H9 (cell line): ENCODE measurements at regions not wholly inside any gene's neighbourhood (a gene's known extent, or its start where the extent isn't known, plus 50 kb on each side); places are given as distances from the start of the nearest gene placed in this dataset.

Source experiments
- DNase-seq: peaks from one replicate; pipeline ENCODE4 v3.0.0-alpha.2; 2017
- H2AFZ ChIP-seq: one replicate; pipeline ENCODE4 v1.6.1; 2013; ENCODE audit warnings: mild to moderate bottlenecking, low read length, control low read depth, moderate library complexity
- H2AK5ac ChIP-seq: 2 replicates; pipeline ENCODE4 v1.6.1; 2013; ENCODE audit warnings: low read length, control low read depth, mixed read lengths; ENCODE audit not compliant: insufficient read length
- H2BK120ac ChIP-seq: one replicate; pipeline ENCODE4 v1.6.1; 2013; ENCODE audit warnings: low read depth, mild to moderate bottlenecking, low read length, control low read depth, inconsistent platforms; ENCODE audit not compliant: poor library complexity, severe bottlenecking
- H2BK12ac ChIP-seq: 2 replicates; pipeline ENCODE4 v1.6.1; 2013; ENCODE audit warnings: low read length, control low read depth, mixed read lengths, low read depth; ENCODE audit not compliant: insufficient read length
- H2BK15ac ChIP-seq: 2 replicates; pipeline ENCODE4 v1.6.1; 2013; ENCODE audit warnings: low read depth, low read length, control low read depth
- H2BK20ac ChIP-seq: one replicate; pipeline ENCODE4 v1.6.1; 2013; ENCODE audit warnings: low read depth, mild to moderate bottlenecking, low read length, control low read depth, inconsistent platforms; ENCODE audit not compliant: poor library complexity, severe bottlenecking
- H2BK5ac ChIP-seq: 2 replicates; pipeline ENCODE4 v1.6.1; 2013; ENCODE audit warnings: low read length, control low read depth, mixed read lengths; ENCODE audit not compliant: insufficient read length
- H3K14ac ChIP-seq: 2 replicates; pipeline ENCODE4 v1.6.1; 2013; ENCODE audit warnings: low read length, control low read depth; ENCODE audit not compliant: insufficient read depth
- H3K18ac ChIP-seq: 2 replicates; pipeline ENCODE4 v1.6.1; 2013; ENCODE audit warnings: low read depth, mild to moderate bottlenecking, mixed read lengths, low read length, control low read depth; ENCODE audit not compliant: insufficient read length
- H3K23ac ChIP-seq: 2 replicates; pipeline ENCODE4 v1.6.1; 2013; ENCODE audit warnings: low read length, control low read depth, mixed read lengths, low read depth; ENCODE audit not compliant: insufficient read length
- H3K23me2 ChIP-seq: 2 replicates; pipeline ENCODE4 v1.6.1; 2013; ENCODE audit warnings: low read depth, mild to moderate bottlenecking, mixed read lengths, low read length, control low read depth; ENCODE audit not compliant: insufficient read length, poor library complexity, severe bottlenecking
- H3K27ac ChIP-seq: 2 replicates; pipeline ENCODE4 v1.5.1; 2013; ENCODE audit warnings: low read length, control low read depth, mixed read lengths, low read depth; ENCODE audit not compliant: insufficient read length
- H3K27me3 ChIP-seq: 2 replicates; pipeline ENCODE4 v1.6.1; 2013; ENCODE audit warnings: low read length, control low read depth, inconsistent platforms; ENCODE audit not compliant: insufficient read depth
- H3K4ac ChIP-seq: 2 replicates; pipeline ENCODE4 v1.6.1; 2013; ENCODE audit warnings: low read depth, mild to moderate bottlenecking, control low read depth, inconsistent platforms, low read length, moderate library complexity
- H3K4me1 ChIP-seq: 2 replicates; pipeline ENCODE4 v1.6.1; 2013; ENCODE audit warnings: low read length, control low read depth, inconsistent platforms; ENCODE audit not compliant: insufficient read depth
- H3K4me2 ChIP-seq: 2 replicates; pipeline ENCODE4 v1.6.1; 2013; ENCODE audit warnings: low read length, control low read depth, mixed read lengths; ENCODE audit not compliant: insufficient read length, insufficient read depth
- H3K56ac ChIP-seq: 2 replicates; pipeline ENCODE4 v1.6.1; 2013; ENCODE audit warnings: low read depth, mild to moderate bottlenecking, mixed read lengths, low read length, control low read depth; ENCODE audit not compliant: insufficient read length
- H3K79me1 ChIP-seq: 2 replicates; pipeline ENCODE4 v1.6.1; 2013; ENCODE audit warnings: low read depth, mild to moderate bottlenecking, moderate library complexity, low read length, control low read depth, inconsistent platforms; ENCODE audit not compliant: insufficient read depth, poor library complexity, severe bottlenecking
- H3K79me2 ChIP-seq: 2 replicates; pipeline ENCODE4 v1.6.1; 2013; ENCODE audit warnings: low read length, control low read depth, inconsistent platforms; ENCODE audit not compliant: insufficient read depth
- H3K9ac ChIP-seq: 2 replicates; pipeline ENCODE4 v1.6.1; 2013; ENCODE audit warnings: low read length, control low read depth, mixed read lengths; ENCODE audit not compliant: insufficient read length; ENCODE audit errors: extremely low read depth
- H3K9me3 ChIP-seq: one replicate; pipeline ENCODE4 v1.6.1; 2013; ENCODE audit warnings: low read depth, low read length, inconsistent platforms; ENCODE audit not compliant: control insufficient read depth
- H3T11ph ChIP-seq: one replicate; pipeline ENCODE4 v1.6.1; 2013; ENCODE audit warnings: mild to moderate bottlenecking, low read length, control low read depth, inconsistent platforms
- H4K20me1 ChIP-seq: one replicate; pipeline ENCODE4 v1.6.1; 2013; ENCODE audit not compliant: control insufficient read depth, insufficient read length, insufficient read depth
- H4K5ac ChIP-seq: 2 replicates; pipeline ENCODE4 v1.6.1; 2013; ENCODE audit warnings: low read depth, mild to moderate bottlenecking, mixed read lengths, low read length, control low read depth; ENCODE audit not compliant: insufficient read length
- H4K8ac ChIP-seq: replicated peaks from 2 replicates; pipeline ENCODE4 v1.6.1; 2013; ENCODE audit warnings: low read length, control low read depth, mixed read lengths, low read depth; ENCODE audit not compliant: insufficient read length
- H4K91ac ChIP-seq: 2 replicates; pipeline ENCODE4 v1.6.1; 2013; ENCODE audit warnings: low read depth, mild to moderate bottlenecking, moderate library complexity, mixed read lengths, low read length, control low read depth; ENCODE audit not compliant: insufficient read length
- H3K27ac Mint-ChIP-seq, 3 experiments: 2 replicates in 2 of 3; 3 replicates in 1 of 3; pipeline ENCODE4 v1.8.0; 2020 to 2021; ENCODE audit warnings: mixed read lengths in 3 of 3, mild to moderate bottlenecking in 1 of 3, moderate library complexity in 1 of 3
- H3K27me3 Mint-ChIP-seq: 2 replicates; pipeline ENCODE4 v1.8.0; 2021; ENCODE audit warnings: low read depth, mild to moderate bottlenecking, moderate library complexity, mixed read lengths
- H3K36me3 Mint-ChIP-seq, 3 experiments: 2 replicates in 2 of 3; 3 replicates in 1 of 3; pipeline ENCODE4 v1.8.0; 2020 to 2021; ENCODE audit warnings: low read depth in 3 of 3, mixed read lengths in 3 of 3; ENCODE audit not compliant: insufficient read depth in 1 of 3
- H3K4me1 Mint-ChIP-seq, 2 experiments: 2 replicates each; pipeline ENCODE4 v1.8.0; 2020; ENCODE audit warnings: mixed read lengths in 2 of 2
- H3K4me3 Mint-ChIP-seq, 2 experiments: 2 replicates in 1 of 2; 3 replicates in 1 of 2; pipeline ENCODE4 v1.8.0; 2020 to 2021; ENCODE audit warnings: mild to moderate bottlenecking in 2 of 2, mixed read lengths in 2 of 2, moderate library complexity in 1 of 2
- H3K9me3 Mint-ChIP-seq, 2 experiments: 2 replicates in 1 of 2; 3 replicates in 1 of 2; pipeline ENCODE4 v1.8.0; 2020; ENCODE audit warnings: mild to moderate bottlenecking in 2 of 2, mixed read lengths in 2 of 2, moderate library complexity in 1 of 2
- WGBS: extraction: QIAGEN DNeasy Blood & Tissue Kit; methylation state at CpG from one replicate; pipeline ENCODE4 v1.1.7; 2013; ENCODE audit warnings: missing lambda C conversion rate, low lambda C conversion rate, mixed read lengths; ENCODE audit not compliant: insufficient read length; ENCODE audit errors: extremely low coverage; 5-methylcytosine and 5-hydroxymethylcytosine counted together
- TF ChIP-seq, protein P1 (sequence below): fragments of 200-600 bp; sonication (generic); conservative IDR thresholded peaks from 3 replicates; pipeline ENCODE4 v1.8.0; 2021; ENCODE audit warnings: antibody characterized with exemption, mild to moderate bottlenecking

DNA sequence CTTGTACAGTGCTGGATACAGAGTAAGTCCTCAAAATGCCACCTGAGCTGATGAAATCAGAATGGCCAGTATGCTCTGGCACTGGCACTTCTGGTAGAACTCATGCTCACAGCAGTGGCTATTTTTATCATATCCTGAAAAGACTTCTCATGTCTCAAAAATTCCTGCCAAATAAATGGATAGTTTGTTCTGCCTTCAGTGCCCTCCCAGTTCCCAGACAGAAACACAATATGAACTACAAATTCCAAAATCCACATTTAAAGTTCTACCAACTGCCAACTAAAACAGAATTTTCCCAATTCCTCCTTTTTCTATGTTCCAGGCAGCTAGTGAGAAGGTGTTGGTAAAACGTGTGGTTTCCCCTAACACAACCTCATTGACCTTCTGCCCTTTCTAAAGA lies 51.4 kb upstream of the RGS1 start:
- Histone ChIP-seq H3K4me2 (no peak overlapping the region), H2BK12ac (no peak overlapping the region), H2AK5ac (no peak overlapping the region), H3K23ac (no peak overlapping the region), H2AFZ (no peak overlapping the region), H4K5ac (no peak overlapping the region), H3K9me3 (no peaks in the 10 kb centered on the region), H3K14ac (no peak overlapping the region), H3K4ac (no peak overlapping the region), H3K27me3 (no peaks in the 10 kb centered on the region), H2BK5ac (no peak overlapping the region), H3K9ac (no peak overlapping the region), H3K79me1 (no peaks in the 10 kb centered on the region), H3K27ac (no peak overlapping the region), H3K23me2 (no peaks in the 10 kb centered on the region), H3K18ac (no peak overlapping the region), H3K4me1 (no peaks in the 10 kb centered on the region), H3K79me2 (no peaks in the 10 kb centered on the region), H3T11ph (no peak overlapping the region), H4K20me1 (no peaks in the 10 kb centered on the region), H2BK120ac (no peak overlapping the region), H4K8ac (no peak overlapping the region), H2BK15ac (no peak overlapping the region), H2BK20ac (no peak overlapping the region), H4K91ac (no peak overlapping the region), H3K56ac (no peak overlapping the region)
- H3K27me3 Mint-ChIP-seq, result no peaks in the 10 kb centered on the region
- H3K27ac Mint-ChIP-seq, result no peak overlapping the region
- DNase-seq, result no peak
- no peaks in the 10 kb centered on the region for H3K9me3 Mint-ChIP-seq
- peaks cover 4 to 6% of the 10 kb centered on the region in 2 experiments; a peak in 3 of 4 replicates for H3K4me1 Mint-ChIP-seq
- TF ChIP-seq, protein P1, sequence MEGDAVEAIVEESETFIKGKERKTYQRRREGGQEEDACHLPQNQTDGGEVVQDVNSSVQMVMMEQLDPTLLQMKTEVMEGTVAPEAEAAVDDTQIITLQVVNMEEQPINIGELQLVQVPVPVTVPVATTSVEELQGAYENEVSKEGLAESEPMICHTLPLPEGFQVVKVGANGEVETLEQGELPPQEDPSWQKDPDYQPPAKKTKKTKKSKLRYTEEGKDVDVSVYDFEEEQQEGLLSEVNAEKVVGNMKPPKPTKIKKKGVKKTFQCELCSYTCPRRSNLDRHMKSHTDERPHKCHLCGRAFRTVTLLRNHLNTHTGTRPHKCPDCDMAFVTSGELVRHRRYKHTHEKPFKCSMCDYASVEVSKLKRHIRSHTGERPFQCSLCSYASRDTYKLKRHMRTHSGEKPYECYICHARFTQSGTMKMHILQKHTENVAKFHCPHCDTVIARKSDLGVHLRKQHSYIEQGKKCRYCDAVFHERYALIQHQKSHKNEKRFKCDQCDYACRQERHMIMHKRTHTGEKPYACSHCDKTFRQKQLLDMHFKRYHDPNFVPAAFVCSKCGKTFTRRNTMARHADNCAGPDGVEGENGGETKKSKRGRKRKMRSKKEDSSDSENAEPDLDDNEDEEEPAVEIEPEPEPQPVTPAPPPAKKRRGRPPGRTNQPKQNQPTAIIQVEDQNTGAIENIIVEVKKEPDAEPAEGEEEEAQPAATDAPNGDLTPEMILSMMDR, result no peak
- WGBS, result no CpG with 5 or more reads among the region's 1 CpG
- H3K4me3 Mint-ChIP-seq, result no peak overlapping the region
- H3K36me3 Mint-ChIP-seq, result no peaks in the 10 kb centered on the region
